HEK293T (cell line): ENCODE measurements at regions not wholly inside any gene's neighbourhood (a gene's known extent, or its start where the extent isn't known, plus 50 kb on each side); places are given as distances from the start of the nearest gene placed in this dataset.
"Not testable (repeated sequence)": the region's sequence is repeated elsewhere in the genome, so short reads cannot be mapped to it uniquely, and the experiment has no call there.

Experiments
- CTCF ChIA-PET: fragments of 350-600 bp; formaldehyde crosslinking; extraction: SDS; loops from one replicate; lab custom pipeline; 2021; ENCODE audit warnings: antibody characterized with exemption, inconsistent platforms; lab: Yijun Ruan, JAX
- POLR2A ChIA-PET: fragments of 350-600 bp; formaldehyde crosslinking; extraction: SDS; loops from one replicate; lab custom pipeline; 2020; ENCODE audit warnings: antibody characterized with exemption, inconsistent platforms; lab: Yijun Ruan, JAX
- DNase-seq: peaks from one replicate; pipeline ENCODE4 v3.0.0; 2012; ENCODE audit warnings: mixed read lengths; ENCODE audit errors: extremely low spot score
- BHLHE40 ChIP-seq: fragments of 450-650 bp; IDR thresholded peaks from 2 replicates; pipeline ENCODE4 v1.6.1; 2016; ENCODE audit warnings: mild to moderate bottlenecking, moderate library complexity, borderline replicate concordance
- ELF4 ChIP-seq: fragments of 450-650 bp; IDR thresholded peaks from 2 replicates; pipeline ENCODE4 v1.6.1; 2017; ENCODE audit warnings: antibody characterized with exemption
- FOXA1 ChIP-seq: fragments of 450-650 bp; IDR thresholded peaks from 2 replicates; pipeline ENCODE4 v1.6.1; 2016; ENCODE audit warnings: mild to moderate bottlenecking
- FOXK2 ChIP-seq: fragments of 450-650 bp; IDR thresholded peaks from 2 replicates; pipeline ENCODE4 v1.6.1; 2016; ENCODE audit warnings: mild to moderate bottlenecking
- HDGF ChIP-seq: fragments of 450-650 bp; IDR thresholded peaks from 2 replicates; pipeline ENCODE4 v1.6.1; 2017; ENCODE audit warnings: antibody characterized with exemption, borderline replicate concordance
- L3MBTL2 ChIP-seq: fragments of 450-650 bp; conservative IDR thresholded peaks from 2 replicates; pipeline ENCODE4 v1.6.1; 2016; ENCODE audit warnings: mild to moderate bottlenecking
- NFRKB ChIP-seq: fragments of 450-650 bp; IDR thresholded peaks from 2 replicates; pipeline ENCODE4 v1.6.1; 2016; ENCODE audit warnings: mild to moderate bottlenecking, moderate library complexity
- SUZ12 ChIP-seq: fragments of 450-650 bp; IDR thresholded peaks from 2 replicates; pipeline ENCODE4 v1.6.1; 2016; ENCODE audit warnings: mild to moderate bottlenecking
- TF ChIP-seq, protein P1 (sequence below): fragments of 450-650 bp; IDR thresholded peaks from 2 replicates; pipeline ENCODE4 v1.6.1; 2016

DNA sequence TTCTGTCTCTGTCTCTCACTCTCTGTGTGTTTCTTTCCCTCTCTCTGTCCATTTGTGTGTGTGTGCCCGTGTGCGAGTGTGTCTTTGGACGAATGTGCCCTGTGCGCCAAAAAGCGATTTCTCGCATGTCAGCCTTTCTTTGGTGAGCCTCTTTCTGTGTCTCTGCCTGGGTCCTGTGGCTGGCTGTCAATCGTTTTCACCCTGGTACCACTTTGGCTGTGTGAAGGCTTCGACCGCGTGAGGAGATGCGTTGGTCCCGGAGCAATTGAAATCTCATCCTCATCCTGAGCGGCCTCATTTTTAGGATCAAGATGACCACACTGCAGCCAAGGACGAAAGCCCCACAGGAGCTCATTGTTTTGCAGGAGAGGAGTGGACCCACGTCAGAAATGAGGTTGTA, 288.9 kb upstream of the ZNF337 start:
- no peak for DNase-seq
- ChIA-PET POLR2A (no interaction called here), CTCF (no interaction called here)
- no peak for TF ChIP-seq FOXK2
- TF ChIP-seq, protein P1, sequence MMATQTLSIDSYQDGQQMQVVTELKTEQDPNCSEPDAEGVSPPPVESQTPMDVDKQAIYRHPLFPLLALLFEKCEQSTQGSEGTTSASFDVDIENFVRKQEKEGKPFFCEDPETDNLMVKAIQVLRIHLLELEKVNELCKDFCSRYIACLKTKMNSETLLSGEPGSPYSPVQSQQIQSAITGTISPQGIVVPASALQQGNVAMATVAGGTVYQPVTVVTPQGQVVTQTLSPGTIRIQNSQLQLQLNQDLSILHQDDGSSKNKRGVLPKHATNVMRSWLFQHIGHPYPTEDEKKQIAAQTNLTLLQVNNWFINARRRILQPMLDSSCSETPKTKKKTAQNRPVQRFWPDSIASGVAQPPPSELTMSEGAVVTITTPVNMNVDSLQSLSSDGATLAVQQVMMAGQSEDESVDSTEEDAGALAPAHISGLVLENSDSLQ = no peak
- TF ChIP-seq SUZ12 = no peak

GRCh38 chr20:25984933-25985332, 288.3 kb upstream of the ZNF337 start:
- DNase-seq = no peak
- POLR2A ChIA-PET = no interaction called here
- CTCF ChIA-PET = no interaction called here
- no peak for TF ChIP-seq BHLHE40
- no peak for TF ChIP-seq ELF4
- TF ChIP-seq HDGF = no peak
- no peak for TF ChIP-seq L3MBTL2
- TF ChIP-seq FOXA1 = no peak
- no peak for TF ChIP-seq NFRKB
- no peak for TF ChIP-seq SUZ12

DNA sequence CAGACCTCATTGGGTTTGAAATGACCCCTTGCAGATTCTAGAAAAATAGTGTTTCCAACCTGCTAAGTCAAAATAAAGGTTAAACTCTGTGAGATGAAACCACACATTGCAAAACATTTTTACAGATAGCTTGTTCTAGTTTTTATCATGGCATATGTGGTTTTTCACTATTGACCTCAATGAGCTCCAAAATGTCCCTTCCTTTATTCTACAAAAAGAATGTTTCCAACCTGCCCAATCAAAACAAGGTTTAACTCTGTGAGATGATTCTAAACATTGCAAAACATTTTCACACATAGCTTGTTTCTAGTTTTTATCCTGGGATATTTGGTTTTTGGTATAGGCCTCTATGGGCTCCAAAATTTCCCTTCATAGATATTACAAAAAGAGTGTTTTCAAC, 286.0 kb upstream of the ZNF337 start:
- POLR2A ChIA-PET, DNase-seq, CTCF ChIA-PET: not testable (repeated sequence)

GRCh38 chr20:25978450-25979190, 282.0 kb upstream of the ZNF337 start:
- CTCF ChIA-PET, DNase-seq, POLR2A ChIA-PET: not testable (repeated sequence)

- DNase-seq, POLR2A ChIA-PET, CTCF ChIA-PET: not testable (repeated sequence)
Observed at GRCh38 chr20:25975816-25976215, 279.2 kb upstream of the ZNF337 start.

DNA sequence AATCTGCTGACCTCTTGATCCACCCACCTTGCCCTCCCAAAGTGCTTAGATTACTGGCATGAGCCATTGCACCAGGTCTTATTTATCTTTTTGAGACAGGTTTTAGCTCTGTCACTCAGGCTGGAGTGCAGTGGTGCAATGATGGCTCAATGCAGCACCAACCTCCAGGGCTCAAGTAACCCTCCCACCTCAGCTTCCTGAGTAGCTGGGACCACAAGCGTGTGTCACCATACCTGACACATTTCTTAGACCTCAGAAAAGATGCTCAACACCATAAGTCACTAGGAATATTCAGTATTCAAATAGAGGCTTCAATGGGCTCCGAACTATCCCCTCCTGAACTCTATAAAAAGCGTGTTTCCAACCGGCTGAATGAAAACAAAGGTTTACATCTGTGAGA, 268.6 kb upstream of the ZNF337 start:
- DNase-seq, POLR2A ChIA-PET, CTCF ChIA-PET: not testable (repeated sequence)

- POLR2A ChIA-PET, CTCF ChIA-PET, DNase-seq: not testable (repeated sequence)
Observed at GRCh38 chr20:25953876-25954275, 257.2 kb upstream of the ZNF337 start.

- CTCF ChIA-PET, POLR2A ChIA-PET, DNase-seq: not testable (repeated sequence)
Observed at GRCh38 chr20:25935230-25935629, 238.6 kb upstream of the ZNF337 start.

DNA sequence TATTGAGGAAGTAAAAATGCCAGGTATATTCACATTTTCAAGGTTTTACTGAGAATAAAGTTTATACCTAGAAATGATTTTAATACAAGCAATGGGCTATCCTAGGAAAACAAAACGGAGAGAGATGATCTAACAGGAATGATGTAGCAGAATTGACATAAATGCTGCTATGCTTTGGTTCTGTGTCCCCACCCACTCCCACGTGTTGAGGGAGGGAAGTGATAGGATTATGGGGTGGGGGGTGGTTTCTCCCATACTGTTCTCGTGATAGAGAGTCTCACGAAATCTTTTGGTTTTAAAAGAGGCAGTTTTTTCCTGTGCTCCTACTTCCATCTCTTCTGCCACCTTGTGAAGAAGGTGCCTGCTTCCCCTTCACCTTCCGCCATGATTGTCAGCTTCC, 236.2 kb upstream of the ZNF337 start:
- CTCF ChIA-PET = interaction anchor here (0.6 kb wide), 1 partner anchor 283 kb away, joined by 3 read pairs; no protein-coding TSS in a partner anchor
- POLR2A ChIA-PET, DNase-seq: not testable (repeated sequence)

- DNase-seq, CTCF ChIA-PET, POLR2A ChIA-PET: not testable (repeated sequence)
Observed at GRCh38 chr20:25932170-25932569, 235.5 kb upstream of the ZNF337 start.

DNA sequence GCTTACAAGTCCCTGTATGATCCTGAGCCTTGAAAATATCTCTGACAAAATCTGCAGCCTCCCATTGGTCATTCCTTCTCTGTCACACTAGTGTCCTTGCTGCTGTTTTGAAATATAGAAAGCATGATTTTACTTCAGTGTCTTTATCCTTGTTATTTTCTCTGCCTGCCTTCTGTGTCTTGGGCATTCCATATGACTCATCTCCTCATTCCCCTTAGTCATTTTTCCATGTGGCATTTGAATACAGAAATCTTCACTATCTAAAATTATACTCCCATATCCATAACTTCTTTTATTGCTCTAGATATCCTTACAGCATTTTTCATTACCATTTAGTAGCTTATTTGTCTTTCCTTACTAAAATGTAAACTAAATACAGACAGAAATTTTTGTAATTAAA, 205.7 kb upstream of the ZNF337 start:
- CTCF ChIA-PET, DNase-seq, POLR2A ChIA-PET: not testable (repeated sequence)

- DNase-seq, CTCF ChIA-PET: not testable (repeated sequence)
- POLR2A ChIA-PET = interaction anchor here (0.6 kb wide), 1 partner anchor 10 kb away, joined by 3 read pairs; no protein-coding TSS in a partner anchor
Observed at GRCh38 chr20:25898663-25899062, 202.0 kb upstream of the ZNF337 start.

DNA sequence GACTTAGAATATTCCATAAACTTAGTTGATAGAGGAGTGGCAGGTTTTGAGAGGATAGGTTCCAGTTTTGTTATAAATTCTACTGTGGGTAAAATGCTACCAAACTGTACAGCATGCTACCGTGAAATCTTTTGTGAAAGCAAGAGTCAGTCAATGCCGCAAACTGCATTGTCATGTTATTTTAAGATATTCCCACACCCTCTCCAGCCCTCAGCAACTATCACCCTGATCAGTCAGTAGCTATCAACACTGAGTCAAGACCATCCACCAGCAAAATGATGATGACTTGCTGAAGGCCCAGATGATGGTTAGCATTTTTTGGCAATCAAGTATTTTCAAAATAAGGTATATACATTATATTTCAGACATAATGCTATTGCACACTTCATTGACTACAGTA, 182.4 kb upstream of the ZNF337 start:
- CTCF ChIA-PET, POLR2A ChIA-PET: not testable (repeated sequence)

DNA sequence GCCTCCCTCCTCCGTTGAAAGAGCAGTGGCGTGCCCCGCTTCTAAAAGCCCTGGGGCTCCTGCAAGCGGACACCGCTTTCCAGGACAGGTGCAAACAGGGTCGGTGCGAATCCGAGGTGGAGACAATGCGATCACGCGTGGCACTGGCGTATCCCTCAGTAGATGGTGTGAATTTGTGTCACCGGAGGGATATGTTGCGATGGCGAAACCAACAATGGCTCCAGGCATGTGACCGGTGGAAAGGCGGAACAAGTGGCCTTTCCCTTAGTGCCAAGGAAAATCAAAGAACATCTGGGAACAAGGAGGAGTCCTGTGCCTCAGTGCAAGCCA, 172.0 kb upstream of the ZNF337 start:
- POLR2A ChIA-PET, CTCF ChIA-PET, DNase-seq: not testable (repeated sequence)

More for the DNA sequence above, 182.4 kb upstream of the ZNF337 start:
- not testable (repeated sequence) for DNase-seq
